AG04450 (cell line): ENCODE measurements at regions not wholly inside any gene's neighbourhood (a gene's known extent, or its start where the extent isn't known, plus 50 kb on each side); places are given as distances from the start of the nearest gene placed in this dataset.

Experiments
- CTCF ChIA-PET: fragments of 300-600, 350-600 bp; formaldehyde crosslinking; extraction: SDS; loops from one replicate; lab custom pipeline; 2022; ENCODE audit warnings: antibody characterized with exemption, inconsistent platforms; lab: Charles Lee
- POLR2A ChIA-PET: fragments of 350-600 bp; formaldehyde crosslinking; extraction: SDS; loops from one replicate; lab custom pipeline; 2021; ENCODE audit warnings: antibody characterized with exemption, inconsistent platforms; lab: Yijun Ruan, JAX
- DNase-seq: peaks from one replicate; pipeline ENCODE4 v3.0.0-alpha.2; 2011; ENCODE audit warnings: low read depth, low spot score
- H3K27ac ChIP-seq: one replicate; pipeline ENCODE4 v1.5.1; 2012; ENCODE audit warnings: low read depth, low read length, control low read depth
- H3K27me3 ChIP-seq: one replicate; pipeline ENCODE4 v1.6.0; 2012; ENCODE audit warnings: low read length; ENCODE audit not compliant: control insufficient read depth, insufficient read depth
- H3K4me3 ChIP-seq: 2 replicates; pipeline ENCODE4 v1.5.1; 2011; ENCODE audit warnings: mild to moderate bottlenecking, low read depth, low read length, control low read depth
- H3K9me3 ChIP-seq: 2 replicates; pipeline ENCODE4 v1.5.1; 2012; ENCODE audit warnings: low read length; ENCODE audit not compliant: control insufficient read depth, insufficient read depth
- TF ChIP-seq, protein P1 (sequence below): IDR thresholded peaks from 2 replicates; pipeline ENCODE4 v1.5.1; 2011; ENCODE audit warnings: low read depth, low read length, control low read depth, inconsistent platforms

DNA sequence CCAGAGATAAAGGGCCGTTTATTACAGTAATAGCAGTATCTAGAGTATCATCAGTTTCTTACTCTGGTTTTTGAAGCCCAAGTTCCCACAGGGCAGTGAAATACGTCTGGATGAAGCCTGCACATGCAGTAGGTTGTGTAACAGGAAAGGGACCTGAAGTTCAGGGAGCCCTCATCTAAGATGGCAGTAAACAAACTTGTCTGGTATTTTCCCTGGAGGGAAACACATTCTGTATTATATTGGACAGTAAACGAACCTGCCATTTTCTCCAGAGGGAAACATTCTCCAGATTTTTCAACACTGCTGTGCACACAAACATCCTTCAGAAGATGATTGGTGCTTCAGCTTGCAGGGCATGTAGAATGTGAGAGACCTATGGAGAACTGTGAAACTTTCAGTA, 189.9 kb downstream of the TFEC start:
- no peak overlapping the region for H3K4me3 ChIP-seq
- H3K9me3 ChIP-seq, result no peaks in the 10 kb centered on the region
- TF ChIP-seq, protein P1, sequence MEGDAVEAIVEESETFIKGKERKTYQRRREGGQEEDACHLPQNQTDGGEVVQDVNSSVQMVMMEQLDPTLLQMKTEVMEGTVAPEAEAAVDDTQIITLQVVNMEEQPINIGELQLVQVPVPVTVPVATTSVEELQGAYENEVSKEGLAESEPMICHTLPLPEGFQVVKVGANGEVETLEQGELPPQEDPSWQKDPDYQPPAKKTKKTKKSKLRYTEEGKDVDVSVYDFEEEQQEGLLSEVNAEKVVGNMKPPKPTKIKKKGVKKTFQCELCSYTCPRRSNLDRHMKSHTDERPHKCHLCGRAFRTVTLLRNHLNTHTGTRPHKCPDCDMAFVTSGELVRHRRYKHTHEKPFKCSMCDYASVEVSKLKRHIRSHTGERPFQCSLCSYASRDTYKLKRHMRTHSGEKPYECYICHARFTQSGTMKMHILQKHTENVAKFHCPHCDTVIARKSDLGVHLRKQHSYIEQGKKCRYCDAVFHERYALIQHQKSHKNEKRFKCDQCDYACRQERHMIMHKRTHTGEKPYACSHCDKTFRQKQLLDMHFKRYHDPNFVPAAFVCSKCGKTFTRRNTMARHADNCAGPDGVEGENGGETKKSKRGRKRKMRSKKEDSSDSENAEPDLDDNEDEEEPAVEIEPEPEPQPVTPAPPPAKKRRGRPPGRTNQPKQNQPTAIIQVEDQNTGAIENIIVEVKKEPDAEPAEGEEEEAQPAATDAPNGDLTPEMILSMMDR, result no peak
- POLR2A ChIA-PET, result no interaction called here
- no peak for DNase-seq
- H3K27me3 ChIP-seq, result no peaks in the 10 kb centered on the region
- CTCF ChIA-PET, result interaction anchor here (2.6 kb wide), 1 partner anchor 10 kb away, joined by 28 read pairs; no protein-coding TSS in a partner anchor
- H3K27ac ChIP-seq, result no peak overlapping the region

DNA sequence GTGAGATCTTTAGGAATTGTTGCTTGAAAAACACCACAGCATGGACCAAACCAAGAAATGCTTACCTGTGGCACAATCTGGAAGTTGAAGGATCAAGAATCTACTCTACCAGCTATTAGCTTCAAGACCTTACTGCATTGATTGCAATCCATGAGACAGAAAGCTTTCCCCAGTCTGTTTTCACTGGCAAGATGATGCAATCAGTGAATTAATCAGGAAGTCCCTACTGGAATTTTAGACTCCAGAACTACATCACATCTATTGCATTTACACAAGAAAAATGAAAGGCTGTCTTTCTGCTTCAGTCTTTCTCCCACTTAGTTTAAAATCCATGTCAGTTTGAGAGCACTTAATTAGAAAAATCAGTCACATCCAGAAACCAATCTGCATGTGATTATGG, 191.7 kb downstream of the TFEC start:
- DNase-seq, result no peak
- Histone ChIP-seq H3K27me3 (no peaks in the 10 kb centered on the region), H3K9me3 (no peaks in the 10 kb centered on the region), H3K4me3 (no peak overlapping the region), H3K27ac (no peak overlapping the region)
- TF ChIP-seq, protein P1, result no peak
- ChIA-PET CTCF (interaction anchor here (1.8 kb wide), 1 partner anchor 13 kb away, joined by 7 read pairs; no protein-coding TSS in a partner anchor), POLR2A (no interaction called here)

DNA sequence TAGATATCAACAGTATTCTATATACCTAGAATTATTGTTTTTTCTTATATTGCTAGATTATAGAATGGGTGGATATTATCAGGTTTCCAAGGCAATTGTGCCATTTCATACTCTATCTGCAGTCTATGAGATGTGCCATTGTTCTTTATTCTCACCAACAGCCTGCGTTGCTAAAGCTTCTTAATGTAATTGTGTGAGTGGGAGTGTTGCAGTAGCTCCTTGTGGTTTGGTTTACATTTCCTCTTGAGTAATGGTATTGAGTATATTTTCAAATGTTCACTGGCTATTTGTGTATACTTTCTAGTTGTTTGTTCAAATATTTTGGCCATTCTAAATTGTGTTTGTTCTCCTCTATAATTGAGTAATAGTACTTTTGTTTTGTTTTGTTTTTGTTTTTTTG, 199.2 kb downstream of the TFEC start:
- no peaks in the 10 kb centered on the region for H3K27me3 ChIP-seq
- no peak for DNase-seq
- no peak overlapping the region for H3K27ac ChIP-seq
- ChIA-PET CTCF (no interaction called here), POLR2A (no interaction called here)
- H3K4me3 ChIP-seq, result no peak overlapping the region
- no peaks in the 10 kb centered on the region for H3K9me3 ChIP-seq
- TF ChIP-seq, protein P1, result no peak

DNA sequence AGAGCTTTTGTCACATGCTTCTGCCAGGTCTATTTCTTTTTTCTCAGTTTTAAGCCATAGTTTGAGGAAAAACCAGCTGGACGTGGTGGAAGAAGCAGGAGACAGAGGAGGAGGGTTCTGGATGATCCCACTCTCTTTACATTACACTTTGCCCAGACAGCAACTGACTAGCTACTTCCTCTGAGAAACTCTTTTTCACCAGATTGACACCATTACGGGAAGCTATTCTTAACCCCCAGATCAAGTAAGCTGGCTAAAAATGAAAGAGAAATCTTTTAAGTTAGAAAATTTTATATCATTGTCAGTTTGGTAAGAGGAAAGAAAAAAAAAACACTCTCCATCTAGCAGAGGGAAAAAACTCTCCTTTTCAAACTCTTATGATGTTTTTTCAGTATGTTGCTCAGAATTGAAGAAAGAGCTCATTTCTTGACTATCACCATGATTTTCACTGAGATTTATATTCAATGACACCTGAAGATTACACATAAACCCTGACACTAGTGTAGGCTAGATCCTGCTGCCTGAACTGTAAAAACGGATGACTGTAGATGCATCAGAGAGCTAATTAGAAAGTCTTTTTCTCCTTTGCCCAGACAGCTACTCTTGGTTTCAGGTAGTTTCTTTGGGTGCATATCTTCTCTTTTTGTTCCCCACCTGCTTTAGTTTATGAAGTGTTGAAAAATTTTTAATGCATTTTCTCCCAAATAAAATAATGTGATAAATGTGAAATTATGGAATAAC, 203.1 kb downstream of the TFEC start:
- Histone ChIP-seq H3K9me3 (no peaks in the 10 kb centered on the region), H3K4me3 (no peak overlapping the region), H3K27ac (no peak overlapping the region), H3K27me3 (no peaks in the 10 kb centered on the region)
- POLR2A ChIA-PET, result no interaction called here
- CTCF ChIA-PET, result interaction anchor here (1.5 kb wide), 1 partner anchor 24 kb away, joined by 5 read pairs; no protein-coding TSS in a partner anchor
- DNase-seq, result no peak
- TF ChIP-seq, protein P1, result no peak

DNA sequence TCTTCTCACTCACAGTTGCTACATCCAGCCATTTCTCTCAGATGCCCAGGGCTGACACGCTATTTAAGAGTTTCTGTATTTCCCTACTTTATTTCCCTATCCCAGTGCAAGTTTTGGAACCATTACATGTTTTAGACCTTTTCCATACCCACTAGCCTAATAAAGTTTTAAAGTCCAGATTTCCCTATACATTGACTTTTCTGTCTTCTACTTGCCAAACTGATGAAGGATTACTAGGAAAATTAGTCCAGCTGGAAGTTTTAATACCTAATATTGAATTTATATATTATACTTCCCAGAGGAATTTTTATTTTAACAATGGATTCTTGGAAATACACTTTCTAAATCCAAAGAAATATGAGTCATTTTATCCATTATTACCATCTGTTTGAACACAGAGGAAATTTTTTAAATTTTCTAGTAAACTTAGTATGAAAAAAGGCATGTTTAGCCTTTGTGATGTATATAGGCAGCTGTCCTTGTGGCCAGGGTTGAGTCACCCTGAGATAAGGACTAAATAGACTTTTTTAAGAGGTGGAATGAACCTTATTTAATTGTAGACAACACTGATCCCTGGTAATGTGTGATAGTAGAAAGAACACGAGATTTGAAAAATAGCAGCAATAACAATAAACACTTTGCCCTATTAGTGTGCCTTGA, 205.0 kb downstream of the TFEC start:
- Histone ChIP-seq H3K27ac (no peak overlapping the region), H3K4me3 (no peak overlapping the region), H3K27me3 (no peaks in the 10 kb centered on the region), H3K9me3 (no peaks in the 10 kb centered on the region)
- ChIA-PET CTCF (no interaction called here), POLR2A (no interaction called here)
- DNase-seq, result no peak
- TF ChIP-seq, protein P1, result no peak
